ENCODE measurements at regions not wholly inside any gene's neighbourhood (a gene's known extent, or its start where the extent isn't known, plus 50 kb on each side); places are given as distances from the start of the nearest gene placed in this dataset.

- DNase-seq (ENCODE audit: low read depth), result no peak
Observed at GRCh38 chr2:226274143-226274542, 525.5 kb downstream of the IRS1 start.

GRCh38 chr2:226273440-226273839, 526.2 kb downstream of the IRS1 start:
- no peak for DNase-seq (ENCODE audit: low read depth)

GRCh38 chr2:226272435-226272834, 527.2 kb downstream of the IRS1 start:
- DNase-seq (ENCODE audit: low read depth), result no peak

GRCh38 chr2:226270285-226271058, 529.1 kb downstream of the IRS1 start:
- DNase-seq (ENCODE audit: low read depth), result no peak

GRCh38 chr2:226267516-226268289, 531.9 kb downstream of the IRS1 start:
- DNase-seq (ENCODE audit: low read depth), result no peak

- DNase-seq (ENCODE audit: low read depth), result no peak
Observed at GRCh38 chr2:226256709-226257376, 542.8 kb downstream of the IRS1 start.

DNA sequence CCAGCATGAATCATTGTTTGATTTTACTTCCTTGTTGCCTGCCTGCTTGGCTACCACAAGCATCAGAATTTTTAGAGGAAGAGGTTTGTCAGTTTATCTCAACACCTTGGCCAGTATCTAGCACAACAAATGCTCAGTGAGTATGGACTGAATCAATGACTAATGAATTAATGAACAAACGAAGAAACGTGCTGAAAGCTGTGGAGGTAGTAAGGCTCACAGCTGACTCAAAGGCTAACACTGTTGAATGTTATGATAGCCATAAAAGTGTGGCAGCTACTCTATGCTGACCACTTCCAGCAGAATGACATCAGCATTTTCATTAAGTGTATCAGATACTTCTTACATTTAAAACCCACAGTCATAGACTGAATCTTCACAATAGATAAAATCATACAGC, 543.4 kb downstream of the IRS1 start:
- DNase-seq (ENCODE audit: low read depth), result no peak

DNA sequence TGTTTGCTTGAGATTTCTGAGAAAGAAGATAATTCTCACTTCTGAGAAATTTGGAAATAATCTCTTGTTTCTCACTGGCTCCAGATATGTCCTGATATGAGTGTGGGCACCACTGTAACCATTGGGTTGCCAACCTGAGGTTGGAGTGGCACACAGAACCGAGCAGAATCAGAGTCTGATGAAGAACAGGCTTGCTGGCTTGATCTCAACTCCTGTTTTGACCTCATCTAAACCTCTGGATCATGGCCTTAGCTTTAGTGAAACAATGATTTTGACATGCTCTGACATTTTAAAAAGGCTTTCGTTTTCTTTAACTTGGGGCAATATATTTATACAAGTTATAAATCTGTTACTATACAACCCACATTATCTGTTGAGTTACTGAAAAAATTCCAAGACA, 548.0 kb downstream of the IRS1 start:
- no peak for DNase-seq (ENCODE audit: low read depth)

DNA sequence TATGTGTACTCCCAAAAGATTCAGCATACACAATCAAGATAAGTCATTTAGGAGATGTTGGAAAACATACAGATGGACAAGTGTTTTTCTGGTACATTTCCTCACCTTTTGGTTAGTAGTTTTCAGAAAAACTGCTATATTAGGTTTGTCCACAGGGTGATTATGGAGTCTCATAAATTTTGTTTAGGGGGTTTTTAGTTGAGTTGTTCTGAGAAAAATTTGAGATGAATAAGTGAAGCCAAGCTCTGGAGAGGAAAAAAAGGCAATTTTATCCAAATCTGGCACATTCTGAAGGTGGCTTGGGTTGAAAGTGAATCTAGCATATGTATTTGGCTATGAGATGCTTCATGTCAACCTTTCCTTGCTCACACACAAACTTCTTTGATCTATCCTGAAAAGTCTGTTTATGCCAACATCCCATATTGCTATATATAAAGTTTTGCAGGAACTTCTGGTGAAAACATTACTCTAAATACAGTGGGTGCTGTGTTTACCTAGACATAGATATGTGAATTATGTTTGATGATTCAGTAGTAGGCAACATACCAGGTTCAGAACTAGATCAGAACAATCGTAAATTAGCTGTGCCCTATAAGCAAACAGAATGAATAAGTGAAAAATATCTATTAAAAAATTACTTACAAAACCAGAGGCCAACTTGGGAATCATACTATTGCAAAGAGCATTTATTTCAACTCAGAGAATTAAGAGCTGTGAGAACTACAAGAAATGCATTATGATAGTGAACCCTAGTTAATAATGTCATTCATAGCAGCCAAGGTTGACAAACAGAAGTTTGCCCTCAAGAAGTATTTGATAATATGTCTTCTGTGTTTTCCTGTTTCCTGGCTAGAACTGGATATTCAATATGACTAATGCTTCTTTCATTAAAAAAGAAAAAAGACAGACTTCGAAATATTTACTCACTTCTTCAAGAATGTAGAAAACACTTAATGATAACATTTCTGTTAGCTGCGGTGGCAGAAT, 552.0 kb downstream of the IRS1 start:
- no peak for DNase-seq (ENCODE audit: low read depth)

GRCh38 chr2:226234187-226234586, 565.4 kb downstream of the IRS1 start:
- DNase-seq (ENCODE audit: low read depth), result no peak

- no peak for DNase-seq (ENCODE audit: low read depth)
Observed at GRCh38 chr2:226233388-226233787, 566.2 kb downstream of the IRS1 start.

DNA sequence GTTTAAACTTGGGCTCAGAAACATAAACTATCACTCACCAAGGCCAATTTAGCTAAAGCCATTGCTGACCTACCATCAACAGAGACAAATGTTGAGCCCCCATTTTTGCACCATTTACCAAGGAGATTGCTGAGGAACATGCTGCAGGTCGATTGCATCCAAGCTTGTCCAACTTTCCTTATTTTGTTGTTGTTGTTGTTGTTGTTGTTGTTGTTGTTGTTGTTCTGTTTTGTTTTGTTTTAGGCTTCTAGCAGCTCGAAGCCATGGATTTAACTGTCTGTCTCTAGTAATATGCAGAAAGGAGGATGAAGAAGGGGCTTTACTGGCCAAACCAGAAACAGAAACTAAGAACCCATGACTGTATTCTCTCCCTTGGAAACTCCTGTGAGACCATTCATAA, 571.5 kb downstream of the IRS1 start:
- no peak for DNase-seq (ENCODE audit: low read depth)

GRCh38 chr2:226227341-226227740, 572.3 kb downstream of the IRS1 start:
- no peak for DNase-seq (ENCODE audit: low read depth)

- DNase-seq (ENCODE audit: low read depth), result no peak
Observed at GRCh38 chr2:226223704-226224103, 575.9 kb downstream of the IRS1 start.

DNA sequence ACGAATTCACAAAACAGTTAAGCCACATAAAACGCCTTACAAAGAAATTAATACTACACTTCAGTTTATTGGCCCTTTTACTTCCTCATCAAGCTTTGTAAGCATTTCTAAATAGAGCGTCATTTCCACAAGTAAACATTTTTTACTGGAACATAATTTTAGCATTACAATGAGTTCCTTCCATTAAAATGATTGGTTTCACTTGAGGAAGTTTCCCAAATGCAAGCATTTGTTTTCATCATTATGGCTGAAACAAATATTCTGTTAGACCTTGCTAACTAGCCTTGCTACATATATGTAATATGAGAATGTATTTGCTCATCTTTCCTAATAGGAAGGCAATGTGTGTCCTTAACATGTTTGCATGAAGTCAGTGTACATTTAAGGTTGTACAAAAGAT, 579.1 kb downstream of the IRS1 start:
- DNase-seq (ENCODE audit: low read depth), result no peak

DNA sequence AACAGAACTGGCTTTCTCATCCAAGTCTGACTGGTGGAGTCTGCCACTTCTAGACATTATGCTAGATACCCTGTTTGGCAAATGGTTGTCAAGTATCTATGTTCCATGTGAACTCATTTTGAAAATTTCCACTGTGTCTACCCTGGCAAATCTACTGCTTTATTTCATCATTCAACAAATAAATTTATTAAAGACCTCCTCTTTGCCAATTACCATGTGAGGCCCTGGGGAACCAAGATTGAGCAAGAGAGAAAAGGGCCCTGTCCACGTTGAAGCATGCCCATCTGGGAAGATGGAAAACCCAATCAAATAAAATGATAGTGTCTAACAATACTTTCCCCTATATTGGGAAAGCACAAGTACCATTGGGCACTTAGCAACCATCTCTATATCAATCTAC, 582.4 kb downstream of the IRS1 start:
- DNase-seq (ENCODE audit: low read depth), result no peak

DNA sequence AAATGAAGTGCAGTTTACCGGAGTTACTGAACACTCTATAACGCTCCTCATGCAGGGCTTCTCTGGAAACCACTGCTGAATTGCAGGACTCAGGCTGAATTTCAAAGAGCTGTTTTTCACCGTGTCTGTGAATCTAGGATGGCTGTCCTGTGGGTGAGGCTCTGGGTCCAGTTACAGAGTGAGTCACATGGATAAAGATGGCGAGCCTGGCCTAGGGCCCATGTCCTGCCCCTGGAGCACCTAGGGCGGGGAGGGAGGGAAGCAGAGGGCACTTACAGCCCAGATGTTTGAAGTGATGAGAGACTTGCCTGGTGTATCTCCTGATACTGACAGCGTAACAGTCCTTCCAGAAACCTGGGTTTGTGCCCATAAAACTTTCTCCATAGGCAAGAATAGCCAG, 583.0 kb downstream of the IRS1 start:
- no peak for DNase-seq (ENCODE audit: low read depth)

DNA sequence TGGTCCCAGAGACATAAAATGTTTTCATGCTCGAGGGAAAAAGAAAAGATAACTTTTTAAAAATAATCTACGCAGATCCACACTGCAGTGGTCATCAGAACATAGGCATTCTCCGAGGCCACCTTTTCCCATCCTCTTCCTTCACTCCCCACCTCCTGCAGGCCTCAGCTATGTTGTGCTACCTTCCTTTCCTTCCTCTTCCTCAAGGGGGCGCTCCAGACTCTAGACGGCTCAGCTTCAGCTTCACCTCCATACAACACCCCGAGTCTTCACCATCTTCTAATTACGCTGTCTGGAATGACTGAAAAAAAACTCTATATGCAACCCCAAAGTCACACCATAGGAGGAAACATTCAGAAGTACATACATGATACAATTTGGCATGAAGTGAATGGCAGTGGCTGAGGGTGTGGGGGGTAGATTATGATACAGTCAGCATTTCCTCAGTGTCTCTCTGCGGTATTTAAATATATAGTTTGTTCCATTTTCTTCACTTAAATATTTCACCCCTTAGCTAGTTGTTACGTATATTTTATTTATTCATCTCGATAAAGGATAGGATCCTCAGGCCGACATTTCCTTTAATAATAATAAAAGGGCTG, 583.6 kb downstream of the IRS1 start:
- peak; percentile 35 for DNase-seq (ENCODE audit: low read depth)

GRCh38 chr2:226213717-226214116, 585.9 kb downstream of the IRS1 start:
- no peak for DNase-seq (ENCODE audit: low read depth)

- no peak for DNase-seq (ENCODE audit: low read depth)
Observed at GRCh38 chr2:226211439-226211838, 588.2 kb downstream of the IRS1 start.

DNA sequence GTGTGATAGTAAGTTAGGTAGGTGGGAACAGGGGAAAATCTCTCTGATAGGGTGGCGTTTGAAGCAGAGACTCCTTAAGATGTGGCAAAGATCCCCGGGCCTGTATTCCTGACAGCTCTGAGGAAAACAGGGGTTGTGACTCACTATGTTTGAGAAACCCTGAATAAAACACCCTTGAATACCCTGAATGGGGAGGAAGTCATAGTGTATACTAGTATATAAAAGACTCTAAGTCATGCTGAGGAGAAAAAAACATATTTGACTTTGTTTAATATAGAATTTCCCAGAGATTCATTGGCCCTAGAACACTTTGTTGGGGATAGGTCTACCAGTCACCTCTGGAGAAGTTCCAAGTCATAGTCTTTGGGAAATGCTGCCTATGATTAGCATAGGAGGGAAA, 590.9 kb downstream of the IRS1 start:
- no peak for DNase-seq (ENCODE audit: low read depth)

Measured in activated T-cell treated with anti-CD3 and anti-CD28 coated beads for 48 hours (primary cell).